ENCODE measurements at regions not wholly inside any gene's neighbourhood (a gene's known extent, or its start where the extent isn't known, plus 50 kb on each side); places are given as distances from the start of the nearest gene placed in this dataset.

- TF ChIP-seq POLR2AphosphoS5 (IDR thresholded peaks at IDR 0.05): no peak
- no peak for TF ChIP-seq EP300 (IDR thresholded peaks at IDR 0.05)
Measured at GRCh38 chr13:59157181-59157580, 1006.5 kb downstream of the DIAPH3 start.
